ENCODE measurements at regions not wholly inside any gene's neighbourhood (a gene's known extent, or its start where the extent isn't known, plus 50 kb on each side); places are given as distances from the start of the nearest gene placed in this dataset.

DNA sequence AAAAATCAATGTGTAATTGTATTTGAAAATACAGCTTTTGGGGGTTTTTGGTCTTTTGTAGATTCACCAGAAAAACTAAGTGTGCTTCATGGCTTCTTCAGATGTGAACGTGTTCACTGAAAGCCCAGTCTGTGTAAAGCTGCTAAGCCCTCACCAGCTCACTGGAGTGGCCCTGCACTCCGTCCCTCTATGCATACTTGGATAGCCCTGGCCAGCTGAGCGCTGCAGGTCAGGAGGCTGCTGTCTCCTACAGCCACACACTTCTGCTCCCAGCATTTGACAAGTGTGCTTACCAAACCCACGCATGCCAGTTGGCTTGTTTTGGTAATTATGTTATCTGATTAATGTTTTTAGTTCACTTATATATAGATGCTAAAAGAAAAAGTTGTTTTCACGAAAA is 163.5 kb downstream of the TLR5 start:
- TF ChIP-seq, protein P1, sequence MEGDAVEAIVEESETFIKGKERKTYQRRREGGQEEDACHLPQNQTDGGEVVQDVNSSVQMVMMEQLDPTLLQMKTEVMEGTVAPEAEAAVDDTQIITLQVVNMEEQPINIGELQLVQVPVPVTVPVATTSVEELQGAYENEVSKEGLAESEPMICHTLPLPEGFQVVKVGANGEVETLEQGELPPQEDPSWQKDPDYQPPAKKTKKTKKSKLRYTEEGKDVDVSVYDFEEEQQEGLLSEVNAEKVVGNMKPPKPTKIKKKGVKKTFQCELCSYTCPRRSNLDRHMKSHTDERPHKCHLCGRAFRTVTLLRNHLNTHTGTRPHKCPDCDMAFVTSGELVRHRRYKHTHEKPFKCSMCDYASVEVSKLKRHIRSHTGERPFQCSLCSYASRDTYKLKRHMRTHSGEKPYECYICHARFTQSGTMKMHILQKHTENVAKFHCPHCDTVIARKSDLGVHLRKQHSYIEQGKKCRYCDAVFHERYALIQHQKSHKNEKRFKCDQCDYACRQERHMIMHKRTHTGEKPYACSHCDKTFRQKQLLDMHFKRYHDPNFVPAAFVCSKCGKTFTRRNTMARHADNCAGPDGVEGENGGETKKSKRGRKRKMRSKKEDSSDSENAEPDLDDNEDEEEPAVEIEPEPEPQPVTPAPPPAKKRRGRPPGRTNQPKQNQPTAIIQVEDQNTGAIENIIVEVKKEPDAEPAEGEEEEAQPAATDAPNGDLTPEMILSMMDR (IDR thresholded peaks at IDR 0.05; ENCODE audit: low read depth, low read length, missing input control): no peak
- no peak for TF ChIP-seq EGR1 (IDR thresholded peaks at IDR 0.05; ENCODE audit: low read depth in 2 of 2)
- TF ChIP-seq GABPA (IDR thresholded peaks at IDR 0.05 in 1 of 2, conservative IDR thresholded peaks at IDR 0.05 in 1 of 2): no peak
- no peak for TF ChIP-seq SP1 (IDR thresholded peaks at IDR 0.05)
- TF ChIP-seq, protein P2, sequence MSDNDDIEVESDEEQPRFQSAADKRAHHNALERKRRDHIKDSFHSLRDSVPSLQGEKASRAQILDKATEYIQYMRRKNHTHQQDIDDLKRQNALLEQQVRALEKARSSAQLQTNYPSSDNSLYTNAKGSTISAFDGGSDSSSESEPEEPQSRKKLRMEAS (IDR thresholded peaks at IDR 0.05): no peak
- TF ChIP-seq JUND (IDR thresholded peaks at IDR 0.05): no peak
- TF ChIP-seq TAF1 (conservative IDR thresholded peaks at IDR 0.05): no peak
- TF ChIP-seq FOXA1 (IDR thresholded peaks at IDR 0.05): no peak
